ENCODE measurements at regions not wholly inside any gene's neighbourhood (a gene's known extent, or its start where the extent isn't known, plus 50 kb on each side); places are given as distances from the start of the nearest gene placed in this dataset.

DNA sequence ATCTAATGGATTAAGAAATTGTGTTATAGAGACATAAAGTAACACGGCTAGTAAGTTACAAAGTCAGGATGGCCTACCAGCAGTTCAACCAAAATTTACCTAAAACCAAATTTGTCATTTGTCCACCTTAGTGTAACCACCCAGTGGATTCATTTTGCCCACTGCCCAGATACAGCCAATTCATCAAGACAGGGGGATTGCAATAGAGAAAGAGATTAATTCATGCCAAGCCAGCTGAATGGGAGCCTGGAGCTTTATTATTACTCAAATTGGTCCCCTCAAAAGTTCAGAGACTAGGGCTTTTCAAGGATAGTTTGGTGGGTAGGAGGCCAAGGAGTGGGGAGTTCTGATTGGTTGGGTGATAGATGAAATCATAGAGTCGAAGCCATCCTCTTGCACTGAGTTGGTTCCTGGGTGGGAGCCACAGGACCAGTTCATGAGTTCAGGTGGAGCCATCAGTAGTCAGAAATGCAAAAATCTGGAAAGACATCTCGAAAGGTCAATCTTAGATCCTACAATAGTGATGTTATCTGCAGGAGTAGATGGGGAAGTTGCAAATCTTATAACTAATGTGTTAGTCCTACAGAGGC is 304.2 kb upstream of the CADM1 start:
- Histone ChIP-seq H3K27me3 (replicated peaks; ENCODE audit: insufficient read depth) (no peaks in the 10 kb centered on the region), H3K27ac (no peak overlapping the region), H3K36me3 (no peaks in the 10 kb centered on the region), H3K9me3 (no peaks in the 10 kb centered on the region), H3K4me3 (no peak overlapping the region), H3K4me1 (replicated peaks) (no peaks in the 10 kb centered on the region)
- intact Hi-C loops (cut with DNase I) = no loop called here
- no peak for DNase-seq (ENCODE audit: low spot score)
- TF ChIP-seq POLR2A (IDR thresholded peaks at IDR 0.05) = no peak
- no peak for TF ChIP-seq CTCF (IDR thresholded peaks at IDR 0.05)
- TF ChIP-seq POLR2AphosphoS5 (IDR thresholded peaks at IDR 0.05) = no peak
- 80% methylated on average over 3 of the region's 3 CpGs for WGBS

GRCh38 chr11:115806056-115806455 is 301.8 kb upstream of the CADM1 start:
- no peak overlapping the region for H3K4me3 ChIP-seq
- DNase-seq (ENCODE audit: low spot score) = no peak
- no peaks in the 10 kb centered on the region for H3K27me3 ChIP-seq (replicated peaks; ENCODE audit: insufficient read depth)
- intact Hi-C loops (cut with DNase I) = no loop called here
- TF ChIP-seq POLR2A (IDR thresholded peaks at IDR 0.05) (no peak), CTCF (IDR thresholded peaks at IDR 0.05) (no peak), POLR2AphosphoS5 (IDR thresholded peaks at IDR 0.05) (no peak)
- no peak overlapping the region for H3K27ac ChIP-seq
- no peaks in the 10 kb centered on the region for H3K9me3 ChIP-seq
- no peaks in the 10 kb centered on the region for H3K4me1 ChIP-seq (replicated peaks)
- 57% methylated on average over 2 of the region's 2 CpGs for WGBS
- H3K36me3 ChIP-seq = no peaks in the 10 kb centered on the region

DNA sequence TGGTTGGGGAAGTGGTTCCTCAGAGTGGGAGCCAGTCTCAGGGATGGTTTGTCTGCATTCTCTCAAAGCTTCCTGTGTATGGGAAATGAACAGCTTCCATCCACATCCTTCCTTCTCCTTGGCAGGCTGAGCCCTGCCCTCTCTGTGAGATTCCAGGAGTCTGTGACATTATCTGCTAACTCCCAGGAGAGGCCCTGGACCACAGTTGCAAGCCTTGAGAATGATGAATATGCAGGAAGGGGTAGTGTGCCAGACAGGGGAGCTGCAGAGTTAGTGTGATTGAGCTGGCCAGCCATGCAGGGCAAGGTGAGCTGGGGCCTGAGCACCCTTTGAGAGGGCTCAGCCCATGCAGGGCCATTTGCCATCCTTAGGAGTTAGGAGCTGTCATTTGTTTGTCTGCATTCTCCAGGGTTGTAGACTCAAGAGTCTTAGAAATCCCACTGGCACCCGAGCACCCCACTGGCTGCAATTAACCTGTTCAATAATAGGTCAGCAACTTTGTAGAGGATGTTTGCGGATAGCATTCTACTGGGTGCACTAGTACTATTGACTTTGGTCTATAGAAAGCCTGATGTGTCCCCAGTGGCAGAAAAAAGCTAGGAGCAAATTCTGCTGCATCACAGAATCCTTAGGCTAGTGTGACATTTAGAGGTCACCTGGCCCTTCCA is 299.0 kb upstream of the CADM1 start:
- Histone ChIP-seq H3K9me3 (no peaks in the 10 kb centered on the region), H3K36me3 (no peaks in the 10 kb centered on the region), H3K4me3 (no peak overlapping the region), H3K27me3 (replicated peaks; ENCODE audit: insufficient read depth) (no peaks in the 10 kb centered on the region), H3K27ac (no peak overlapping the region), H3K4me1 (replicated peaks) (no peaks in the 10 kb centered on the region)
- intact Hi-C loops (cut with DNase I) = no loop called here
- 83% methylated on average over 2 of the region's 2 CpGs for WGBS
- no peak for DNase-seq (ENCODE audit: low spot score)
- TF ChIP-seq POLR2AphosphoS5 (IDR thresholded peaks at IDR 0.05) = no peak
- no peak for TF ChIP-seq POLR2A (IDR thresholded peaks at IDR 0.05)
- TF ChIP-seq CTCF (IDR thresholded peaks at IDR 0.05) = no peak

DNA sequence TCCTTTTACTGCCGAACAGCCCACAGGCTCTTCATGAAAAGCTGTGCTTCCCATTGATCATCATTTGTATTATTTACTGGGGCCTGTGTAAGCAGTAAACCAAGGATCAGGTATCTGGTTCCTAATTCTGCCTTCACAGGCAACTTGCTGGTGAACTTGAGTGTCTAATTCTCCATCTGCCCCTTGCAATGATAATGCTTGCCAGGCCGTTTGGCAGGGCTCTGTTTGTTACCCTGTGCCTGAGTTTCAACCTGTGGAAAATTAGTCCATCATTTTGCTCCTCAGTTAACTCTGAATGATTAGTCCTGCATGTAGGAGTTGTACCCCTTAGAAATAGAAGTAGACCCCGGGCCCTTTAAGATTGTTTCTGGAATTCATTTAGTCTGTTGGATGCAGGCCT is 298.4 kb upstream of the CADM1 start:
- H3K27me3 ChIP-seq (replicated peaks; ENCODE audit: insufficient read depth) = no peaks in the 10 kb centered on the region
- TF ChIP-seq CTCF (IDR thresholded peaks at IDR 0.05) (no peak), POLR2AphosphoS5 (IDR thresholded peaks at IDR 0.05) (no peak), POLR2A (IDR thresholded peaks at IDR 0.05) (no peak)
- no peak for DNase-seq (ENCODE audit: low spot score)
- H3K4me1 ChIP-seq (replicated peaks) = no peaks in the 10 kb centered on the region
- WGBS = 94% methylated on average over 3 of the region's 3 CpGs
- no peak overlapping the region for H3K27ac ChIP-seq
- no peaks in the 10 kb centered on the region for H3K9me3 ChIP-seq
- H3K4me3 ChIP-seq = no peak overlapping the region
- no peaks in the 10 kb centered on the region for H3K36me3 ChIP-seq
- intact Hi-C loops (cut with DNase I) = no loop called here

DNA sequence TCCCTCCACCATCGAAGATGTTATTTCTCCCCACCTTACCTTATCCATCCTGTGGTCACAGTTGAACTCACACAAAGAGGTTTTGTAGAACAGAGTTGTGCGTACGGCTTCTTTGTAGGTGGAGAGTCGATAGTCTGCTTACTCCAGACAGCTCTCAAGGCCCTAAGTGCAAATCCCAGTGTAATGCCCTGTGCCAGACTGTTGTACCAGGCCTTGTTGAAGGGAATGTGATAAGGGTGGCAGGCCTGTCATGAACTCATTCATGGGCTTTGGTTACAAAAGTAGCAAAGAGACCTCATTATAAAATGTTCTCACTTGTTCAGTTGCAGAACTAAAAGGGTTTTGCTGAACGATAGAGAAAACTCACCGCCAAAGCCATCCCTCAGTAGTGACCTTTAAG is 288.7 kb upstream of the CADM1 start:
- H3K27ac ChIP-seq = no peak overlapping the region
- H3K9me3 ChIP-seq = no peaks in the 10 kb centered on the region
- H3K27me3 ChIP-seq (replicated peaks; ENCODE audit: insufficient read depth) = no peaks in the 10 kb centered on the region
- H3K4me1 ChIP-seq (replicated peaks) = no peaks in the 10 kb centered on the region
- no peaks in the 10 kb centered on the region for H3K36me3 ChIP-seq
- DNase-seq (ENCODE audit: low spot score) = no peak
- WGBS = 94% methylated on average over 6 of the region's 6 CpGs
- intact Hi-C loops (cut with DNase I) = no loop called here
- H3K4me3 ChIP-seq = no peak overlapping the region
- TF ChIP-seq POLR2A (IDR thresholded peaks at IDR 0.05) (no peak), CTCF (IDR thresholded peaks at IDR 0.05) (no peak)

All from prostate gland (tissue), 2 donors.